Adrenal gland (tissue), 9 donors: ENCODE measurements at regions not wholly inside any gene's neighbourhood (a gene's known extent, or its start where the extent isn't known, plus 50 kb on each side); places are given as distances from the start of the nearest gene placed in this dataset.

Source experiments
- DNase-seq, 7 donors: peaks; one replicate each; pipeline ENCODE4 v3.0.0-alpha.2; 2019 to 2020
- H3K27ac ChIP-seq, 5 donors: fragments of 200-600 bp; sonication (generic) in 4 of 5; 1 replicate in 3 of 5; 2 replicates in 2 of 5; pipeline versions ENCODE4 v1.5.1 to v1.8.0; 2016 to 2020; ENCODE audit warnings: mild to moderate bottlenecking in 1 of 5
- H3K27me3 ChIP-seq: fragments of 200-600 bp; 2 replicates; pipeline ENCODE4 v1.8.0; 2021
- H3K36me3 ChIP-seq, 2 donors: fragments of 200-600 bp; replicated peaks in 1 of 2; 1 replicate in 1 of 2; 2 replicates in 1 of 2; pipeline versions ENCODE4 v1.5.1 to v1.8.0; 2018 to 2022
- H3K4me1 ChIP-seq, 2 donors: fragments of 200-600 bp; replicated peaks in 1 of 2; 1 replicate in 1 of 2; 2 replicates in 1 of 2; pipeline versions ENCODE4 v1.5.1 to v1.8.0; 2018 to 2021
- H3K4me3 ChIP-seq, 4 donors: fragments of 200-600 bp; sonication (generic) in 3 of 4; one replicate each; pipeline ENCODE4 v1.5.1; 2016 to 2018
- H3K9me3 ChIP-seq, 3 donors: fragments of 200-600 bp; sonication (generic) in 1 of 3; replicated peaks in 1 of 3; 1 replicate in 2 of 3; 2 replicates in 1 of 3; pipeline versions ENCODE4 v1.5.1 to v1.8.0; 2016 to 2021
- CTCF ChIP-seq, 6 experiments: fragments of 450-650 bp in 4 of 6; fragments of 200-600 bp in 2 of 6; sonication (generic) in 1 of 6; IDR thresholded peaks; 1 replicate in 5 of 6; 2 replicates in 1 of 6; pipeline versions ENCODE4 v1.5.1 to v1.8.0; 2016 to 2021; ENCODE audit warnings: antibody characterized with exemption in 6 of 6, mild to moderate bottlenecking in 2 of 6, moderate library complexity in 1 of 6
- POLR2A ChIP-seq, 2 donors: fragments of 450-650 bp; IDR thresholded peaks; one replicate each; pipeline ENCODE4 v1.6.1; 2017; ENCODE audit warnings: antibody characterized with exemption in 2 of 2, mild to moderate bottlenecking in 2 of 2, moderate library complexity in 1 of 2
- WGBS, 4 donors: extraction: QIAGEN DNeasy Blood & Tissue Kit in 2 of 4; methylation state at CpG; one replicate each; pipeline versions ENCODE4 v1.1.5 to v1.1.7; 2013 to 2017; 5-methylcytosine and 5-hydroxymethylcytosine counted together
- intact Hi-C, 2 donors: fragments of 100-400 bp; cut with DNase I; formaldehyde crosslinking; loops; one replicate each; pipeline versions ENCODE4 v1.14.1 to v1.15.0; 2022 to 2023
- donor health status: healthy with polysubstance abuse.
- donor health status: Bipolar disorder and iron deficiency.
- donor health status: DM: yes; HTN: yes; CAD: no.
- donor health status: DM: no; HTN: no; CAD: no.
- donor health status: DM: no; HTN: no; CAD: no.

GRCh38 chr3:73757536-73757935, 132.8 kb upstream of the PDZRN3 start:
- DNase-seq: no peak
- H3K36me3 ChIP-seq: no peaks in the 10 kb centered on the region
- H3K4me3 ChIP-seq: no peak overlapping the region
- no peak overlapping the region for H3K27ac ChIP-seq
- H3K4me1 ChIP-seq: no peaks in the 10 kb centered on the region
- H3K9me3 ChIP-seq: no peaks in the 10 kb centered on the region
- H3K27me3 ChIP-seq: no peaks in the 10 kb centered on the region
- intact Hi-C loops: no loop called here
- TF ChIP-seq POLR2A (IDR thresholded peaks at IDR 0.05) (no peak), CTCF (IDR thresholded peaks at IDR 0.05) (no peak)
- 64 to 89% (median 82%) methylated on average over 3 of the region's 3 CpGs for WGBS, 4 donors

- H3K4me3 ChIP-seq: no peak overlapping the region
- no peaks in the 10 kb centered on the region for H3K4me1 ChIP-seq
- no peaks in the 10 kb centered on the region for H3K9me3 ChIP-seq
- no peaks in the 10 kb centered on the region for H3K36me3 ChIP-seq
- TF ChIP-seq POLR2A (IDR thresholded peaks at IDR 0.05) (no peak), CTCF (IDR thresholded peaks at IDR 0.05) (no peak)
- DNase-seq: no peak
- WGBS, 4 donors: 89 to 93% (median 91%) methylated on average over 6 of the region's 6 CpGs
- intact Hi-C loops: no loop called here
- H3K27ac ChIP-seq: no peak overlapping the region
- H3K27me3 ChIP-seq: no peaks in the 10 kb centered on the region
Measured at GRCh38 chr3:73753985-73754384, 129.2 kb upstream of the PDZRN3 start.

GRCh38 chr3:73752338-73752737, 127.6 kb upstream of the PDZRN3 start:
- H3K36me3 ChIP-seq: no peaks in the 10 kb centered on the region
- intact Hi-C loops: no loop called here
- no peak for TF ChIP-seq CTCF (IDR thresholded peaks at IDR 0.05)
- TF ChIP-seq POLR2A (IDR thresholded peaks at IDR 0.05): no peak
- no peaks in the 10 kb centered on the region for H3K4me1 ChIP-seq
- whole genome bisulfite sequencing, 4 donors: 74 to 83% (median 77%) methylated on average over 5 of the region's 5 CpGs
- no peaks in the 10 kb centered on the region for H3K27me3 ChIP-seq
- no peak overlapping the region for H3K27ac ChIP-seq
- no peak for DNase-seq
- H3K4me3 ChIP-seq: no peak overlapping the region
- H3K9me3 ChIP-seq: no peaks in the 10 kb centered on the region

GRCh38 chr3:73746623-73747022, 121.9 kb upstream of the PDZRN3 start:
- intact Hi-C loops: no loop called here
- no peaks in the 10 kb centered on the region for H3K4me1 ChIP-seq
- no peaks in the 10 kb centered on the region for H3K36me3 ChIP-seq
- no peak overlapping the region for H3K27ac ChIP-seq
- WGBS, 4 donors: 64 to 77% (median 73%) methylated on average over 9 of the region's 9 CpGs
- no peaks in the 10 kb centered on the region for H3K27me3 ChIP-seq
- TF ChIP-seq POLR2A (IDR thresholded peaks at IDR 0.05) (no peak), CTCF (IDR thresholded peaks at IDR 0.05) (no peak)
- no peak overlapping the region for H3K4me3 ChIP-seq
- peak in 1 of 7 donors; percentile 30 for DNase-seq
- no peaks in the 10 kb centered on the region for H3K9me3 ChIP-seq
